ENCODE measurements at regions not wholly inside any gene's neighbourhood (a gene's known extent, or its start where the extent isn't known, plus 50 kb on each side); places are given as distances from the start of the nearest gene placed in this dataset.

DNA sequence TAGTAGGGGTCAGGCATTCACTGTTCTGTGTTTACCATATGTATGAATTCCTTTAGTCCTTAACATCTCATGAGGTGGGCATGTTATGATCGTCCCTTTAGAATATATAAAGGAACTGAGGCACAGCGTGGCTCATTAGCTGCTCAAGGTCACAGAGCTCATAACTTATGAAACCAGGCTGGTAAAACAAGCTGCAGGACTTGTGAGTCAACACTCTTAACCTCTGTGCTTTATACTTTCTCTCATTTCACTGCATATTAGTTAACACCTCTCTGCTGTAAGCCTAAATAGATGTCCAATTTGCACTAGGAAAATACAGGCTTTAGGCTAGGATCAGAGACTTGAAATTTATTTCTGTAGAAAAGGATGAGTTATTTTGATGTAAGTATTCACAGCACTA lies 180.3 kb upstream of the HDAC9 start:
- H3K36me3 Mint-ChIP-seq (ENCODE audit: low read depth): no peaks in the 10 kb centered on the region
- 91 to 94% methylated on average over 2 of the region's 2 CpGs for WGBS, 2 experiments (ENCODE audit: insufficient coverage in 1 of 2, insufficient read length in 1 of 2)
- H3K27me3 ChIP-seq (ENCODE audit: control insufficient read depth, insufficient read depth, low read length, poor library complexity, severe bottlenecking): no peaks in the 10 kb centered on the region
- H3K4me3 Mint-ChIP-seq: no peak overlapping the region
- no peaks in the 10 kb centered on the region for H3K9me3 Mint-ChIP-seq
- peaks cover 19% of the 10 kb centered on the region for H3K4me1 ChIP-seq (ENCODE audit: control insufficient read depth, insufficient read depth, low read length)
- H3K4me3 ChIP-seq (ENCODE audit: low read length): no peak overlapping the region
- no peak overlapping the region for H3K27ac ChIP-seq (ENCODE audit: low read depth, low read length)
- H3K27me3 Mint-ChIP-seq (ENCODE audit: insufficient read depth): no peaks in the 10 kb centered on the region
- peaks cover 37% of the 10 kb centered on the region for H3K4me1 Mint-ChIP-seq
- no peaks in the 10 kb centered on the region for H3K9me3 ChIP-seq (ENCODE audit: control insufficient read depth, low read length)
- no peaks in the 10 kb centered on the region for H3K36me3 ChIP-seq (ENCODE audit: control insufficient read depth, insufficient read depth, low read length)
- TF ChIP-seq, protein P1, sequence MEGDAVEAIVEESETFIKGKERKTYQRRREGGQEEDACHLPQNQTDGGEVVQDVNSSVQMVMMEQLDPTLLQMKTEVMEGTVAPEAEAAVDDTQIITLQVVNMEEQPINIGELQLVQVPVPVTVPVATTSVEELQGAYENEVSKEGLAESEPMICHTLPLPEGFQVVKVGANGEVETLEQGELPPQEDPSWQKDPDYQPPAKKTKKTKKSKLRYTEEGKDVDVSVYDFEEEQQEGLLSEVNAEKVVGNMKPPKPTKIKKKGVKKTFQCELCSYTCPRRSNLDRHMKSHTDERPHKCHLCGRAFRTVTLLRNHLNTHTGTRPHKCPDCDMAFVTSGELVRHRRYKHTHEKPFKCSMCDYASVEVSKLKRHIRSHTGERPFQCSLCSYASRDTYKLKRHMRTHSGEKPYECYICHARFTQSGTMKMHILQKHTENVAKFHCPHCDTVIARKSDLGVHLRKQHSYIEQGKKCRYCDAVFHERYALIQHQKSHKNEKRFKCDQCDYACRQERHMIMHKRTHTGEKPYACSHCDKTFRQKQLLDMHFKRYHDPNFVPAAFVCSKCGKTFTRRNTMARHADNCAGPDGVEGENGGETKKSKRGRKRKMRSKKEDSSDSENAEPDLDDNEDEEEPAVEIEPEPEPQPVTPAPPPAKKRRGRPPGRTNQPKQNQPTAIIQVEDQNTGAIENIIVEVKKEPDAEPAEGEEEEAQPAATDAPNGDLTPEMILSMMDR (conservative IDR thresholded peaks at IDR 0.05): no peak
- no peak for DNase-seq
- no peak overlapping the region for H3K27ac Mint-ChIP-seq
- H3K9ac ChIP-seq (ENCODE audit: extremely low read depth, low read length, poor library complexity, severe bottlenecking): no peak overlapping the region

DNA sequence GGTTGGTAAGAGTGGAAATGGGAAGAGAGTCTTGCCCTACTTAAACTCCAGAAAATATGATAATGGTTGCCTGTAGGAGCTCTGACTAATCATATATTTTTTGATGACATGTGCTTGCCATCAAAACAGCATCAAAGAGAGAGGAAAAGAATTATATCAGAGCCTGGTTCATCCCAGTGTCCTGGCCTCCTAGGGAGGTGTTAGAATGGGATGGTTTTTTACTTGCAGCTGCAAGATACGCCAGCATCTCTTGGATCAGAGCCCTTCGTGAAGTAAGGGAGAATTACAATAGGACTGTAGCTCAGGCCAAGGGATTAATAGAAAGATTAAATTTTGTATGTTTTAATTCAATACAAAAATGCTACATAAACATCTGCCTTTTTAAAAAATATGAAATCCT lies 177.6 kb upstream of the HDAC9 start:
- WGBS, 2 experiments (ENCODE audit: insufficient coverage in 1 of 2, insufficient read length in 1 of 2): 46 to 60% methylated on average over 1 to 2 of the region's 2 CpGs
- H3K27ac Mint-ChIP-seq: no peak overlapping the region
- no peak overlapping the region for H3K9ac ChIP-seq (ENCODE audit: extremely low read depth, low read length, poor library complexity, severe bottlenecking)
- DNase-seq: no peak
- H3K36me3 ChIP-seq (ENCODE audit: control insufficient read depth, insufficient read depth, low read length): no peaks in the 10 kb centered on the region
- H3K27me3 Mint-ChIP-seq (ENCODE audit: insufficient read depth): no peaks in the 10 kb centered on the region
- no peaks in the 10 kb centered on the region for H3K9me3 ChIP-seq (ENCODE audit: control insufficient read depth, low read length)
- no peak overlapping the region for H3K27ac ChIP-seq (ENCODE audit: low read depth, low read length)
- peaks cover 37% of the 10 kb centered on the region for H3K4me1 Mint-ChIP-seq
- TF ChIP-seq, protein P1 (conservative IDR thresholded peaks at IDR 0.05): no peak
- peak overlapping the region; percentile 11 for H3K4me3 ChIP-seq (ENCODE audit: low read length)
- H3K9me3 Mint-ChIP-seq: no peaks in the 10 kb centered on the region
- no peak overlapping the region for H3K4me3 Mint-ChIP-seq
- peaks cover 19% of the 10 kb centered on the region for H3K4me1 ChIP-seq (ENCODE audit: control insufficient read depth, insufficient read depth, low read length)
- no peaks in the 10 kb centered on the region for H3K36me3 Mint-ChIP-seq (ENCODE audit: low read depth)
- H3K27me3 ChIP-seq (ENCODE audit: control insufficient read depth, insufficient read depth, low read length, poor library complexity, severe bottlenecking): no peaks in the 10 kb centered on the region

DNA sequence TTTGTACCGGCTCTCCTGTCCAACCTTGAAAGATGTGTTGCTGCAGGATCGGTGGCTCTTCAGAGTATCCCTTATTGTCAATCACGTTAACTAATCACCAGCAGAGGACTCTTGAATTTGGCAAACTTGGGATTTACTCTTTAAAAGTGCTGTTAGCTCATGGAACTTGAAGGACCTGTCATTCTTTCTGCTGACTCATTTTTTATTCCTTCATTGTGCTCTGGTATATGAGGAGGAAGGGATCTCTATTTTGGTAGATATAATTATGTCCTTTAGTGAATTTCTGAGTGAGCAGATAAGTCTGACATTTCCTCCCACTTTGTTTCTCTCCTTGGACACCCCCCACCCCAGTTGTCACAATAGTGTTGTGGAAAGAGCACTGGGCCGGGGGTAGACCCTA lies 175.1 kb upstream of the HDAC9 start:
- DNase-seq: no peak
- Histone ChIP-seq H3K36me3 (ENCODE audit: control insufficient read depth, insufficient read depth, low read length) (no peaks in the 10 kb centered on the region), H3K4me3 (ENCODE audit: low read length) (no peak overlapping the region), H3K27me3 (ENCODE audit: control insufficient read depth, insufficient read depth, low read length, poor library complexity, severe bottlenecking) (no peaks in the 10 kb centered on the region), H3K9ac (ENCODE audit: extremely low read depth, low read length, poor library complexity, severe bottlenecking) (no peak overlapping the region), H3K9me3 (ENCODE audit: control insufficient read depth, low read length) (no peaks in the 10 kb centered on the region), H3K27ac (ENCODE audit: low read depth, low read length) (no peak overlapping the region), H3K4me1 (ENCODE audit: control insufficient read depth, insufficient read depth, low read length) (peaks cover 9% of the 10 kb centered on the region)
- no peaks in the 10 kb centered on the region for H3K9me3 Mint-ChIP-seq
- TF ChIP-seq, protein P1 (conservative IDR thresholded peaks at IDR 0.05): no peak
- peaks cover 25% of the 10 kb centered on the region for H3K4me1 Mint-ChIP-seq
- H3K27me3 Mint-ChIP-seq (ENCODE audit: insufficient read depth): no peaks in the 10 kb centered on the region
- no peak overlapping the region for H3K27ac Mint-ChIP-seq
- WGBS, 2 experiments (ENCODE audit: insufficient coverage in 1 of 2, insufficient read length in 1 of 2): 87 to 100% methylated on average over 2 to 4 of the region's 4 CpGs
- no peak overlapping the region for H3K4me3 Mint-ChIP-seq
- H3K36me3 Mint-ChIP-seq (ENCODE audit: low read depth): no peaks in the 10 kb centered on the region

Measured in endodermal cell (in vitro differentiated cells).